IMR-90 (cell line): ENCODE measurements at regions not wholly inside any gene's neighbourhood (a gene's known extent, or its start where the extent isn't known, plus 50 kb on each side); places are given as distances from the start of the nearest gene placed in this dataset.

Experiments used
- ATAC-seq: fragments of 200-7000 bp; cut with Tn5 transposase; 2 replicates; pipeline ENCODE4 v1.9.1; 2020; ENCODE audit warnings: low read depth, mild to moderate bottlenecking, moderate library complexity
- BruUV-seq: library from RNA; stranded (reverse); fragments of 400-500 nt; replicated peaks from 2 replicates; lab custom pipeline; 2021; lab: Mats Ljungman, UMichigan
- CTCF ChIA-PET: fragments of 300-600 bp; formaldehyde crosslinking; extraction: SDS; loops from one replicate; lab custom pipeline; 2021; ENCODE audit warnings: antibody characterized with exemption; lab: Yijun Ruan, JAX
- POLR2A ChIA-PET: fragments of 300-600 bp; sonication (Branson Sonifier 250); formaldehyde crosslinking; loops from one replicate; lab custom pipeline; 2022; ENCODE audit warnings: antibody characterized with exemption; ENCODE audit not compliant: unreplicated experiment; lab: Charles Lee
- DNase-seq: peaks from one replicate; pipeline ENCODE4 v3.0.0; 2013
- H2AFZ ChIP-seq: replicated peaks from 2 replicates; pipeline ENCODE3; 2013; ENCODE audit warnings: low read length, mild to moderate bottlenecking; ENCODE audit not compliant: poor library complexity
- H2AK5ac ChIP-seq: 2 replicates; pipeline ENCODE4 v1.6.1; 2013; ENCODE audit warnings: low read depth, low read length, inconsistent platforms
- H2AK9ac ChIP-seq: replicated peaks from 2 replicates; pipeline ENCODE3; 2013; ENCODE audit warnings: mild to moderate bottlenecking, low read depth, low read length, moderate library complexity; ENCODE audit not compliant: poor library complexity
- H2BK120ac ChIP-seq: 2 replicates; pipeline ENCODE4 v1.6.1; 2013; ENCODE audit warnings: low read depth, low read length, inconsistent platforms
- H2BK15ac ChIP-seq: 3 replicates; pipeline ENCODE4 v1.6.1; 2013; ENCODE audit warnings: low read depth, low read length, inconsistent platforms
- H2BK20ac ChIP-seq: 2 replicates; pipeline ENCODE4 v1.6.1; 2013; ENCODE audit warnings: low read depth, mild to moderate bottlenecking, inconsistent platforms, low read length, moderate library complexity
- H2BK5ac ChIP-seq: 2 replicates; pipeline ENCODE4 v1.6.1; 2013; ENCODE audit warnings: mild to moderate bottlenecking, low read depth, low read length, inconsistent platforms; ENCODE audit not compliant: poor library complexity, severe bottlenecking
- H3K14ac ChIP-seq: replicated peaks from 2 replicates; pipeline ENCODE4 v1.6.1; 2013; ENCODE audit warnings: low read depth, low read length, inconsistent platforms
- H3K18ac ChIP-seq: 2 replicates; pipeline ENCODE4 v1.6.1; 2013; ENCODE audit warnings: low read depth, low read length, control low read depth
- H3K23ac ChIP-seq: 2 replicates; pipeline ENCODE4 v1.6.1; 2013; ENCODE audit warnings: low read depth, low read length, inconsistent platforms
- H3K27ac ChIP-seq: 2 replicates; pipeline ENCODE4 v1.5.1; 2013; ENCODE audit warnings: mild to moderate bottlenecking, control low read depth, low read length; ENCODE audit not compliant: insufficient read depth
- H3K27me3 ChIP-seq: 2 replicates; pipeline ENCODE4 v1.6.1; 2013; ENCODE audit warnings: low read length; ENCODE audit not compliant: control insufficient read depth, insufficient read depth
- H3K36me3 ChIP-seq: 2 replicates; pipeline ENCODE4 v1.6.1; 2013; ENCODE audit warnings: low read length, mixed read lengths; ENCODE audit not compliant: control insufficient read depth, insufficient read depth
- H3K4ac ChIP-seq: 2 replicates; pipeline ENCODE4 v1.6.1; 2013; ENCODE audit warnings: low read depth, low read length, inconsistent platforms
- H3K4me1 ChIP-seq: 2 replicates; pipeline ENCODE4 v1.6.1; 2013; ENCODE audit warnings: low read length, mixed read lengths; ENCODE audit not compliant: control insufficient read depth, insufficient read depth
- H3K4me2 ChIP-seq: 2 replicates; pipeline ENCODE4 v1.6.1; 2013; ENCODE audit warnings: low read depth, mild to moderate bottlenecking, control low read depth, low read length, moderate library complexity
- H3K4me3 ChIP-seq: 2 replicates; pipeline ENCODE4 v1.5.1; 2013; ENCODE audit warnings: low read depth, mild to moderate bottlenecking, control low read depth, low read length, moderate library complexity; ENCODE audit not compliant: insufficient read depth
- H3K56ac ChIP-seq: 2 replicates; pipeline ENCODE4 v1.6.1; 2013; ENCODE audit warnings: low read length, inconsistent platforms; ENCODE audit not compliant: insufficient read depth; ENCODE audit errors: extremely low read depth
- H3K79me1 ChIP-seq, 2 experiments: 2 replicates each; pipeline ENCODE4 v1.6.1; 2013; ENCODE audit warnings: low read length in 2 of 2, inconsistent platforms in 1 of 2, low read depth in 1 of 2
- H3K9ac ChIP-seq: 2 replicates; pipeline ENCODE4 v1.6.1; 2013; ENCODE audit warnings: low read depth, low read length, control low read depth
- H3K9me1 ChIP-seq: 2 replicates; pipeline ENCODE4 v1.6.1; 2013; ENCODE audit warnings: low read length, inconsistent platforms; ENCODE audit not compliant: insufficient read depth
- H3K9me3 ChIP-seq: 2 replicates; pipeline ENCODE4 v1.6.1; 2013; ENCODE audit warnings: low read length; ENCODE audit not compliant: control insufficient read depth, insufficient read depth
- H4K20me1 ChIP-seq: 2 replicates; pipeline ENCODE4 v1.6.1; 2013; ENCODE audit warnings: low read length, inconsistent platforms; ENCODE audit not compliant: insufficient read depth
- H4K5ac ChIP-seq: 2 replicates; pipeline ENCODE4 v1.6.1; 2013; ENCODE audit warnings: mild to moderate bottlenecking, low read depth, low read length, control low read depth
- H4K8ac ChIP-seq, 2 experiments: 2 replicates each; pipeline ENCODE4 v1.6.1; 2013; ENCODE audit warnings: low read depth in 2 of 2, low read length in 2 of 2, control low read depth in 1 of 2, inconsistent platforms in 1 of 2
- H4K91ac ChIP-seq: 2 replicates; pipeline ENCODE4 v1.6.1; 2013; ENCODE audit warnings: low read depth, low read length, inconsistent platforms; ENCODE audit not compliant: insufficient read depth
- BHLHE40 ChIP-seq: fragments of 150-350 bp; IDR thresholded peaks from 2 replicates; pipeline ENCODE4 v1.6.1; 2016; ENCODE audit warnings: mild to moderate bottlenecking, low read depth, low read length
- CHD1 ChIP-seq: IDR thresholded peaks from 2 replicates; pipeline ENCODE4 v1.6.1; 2012; ENCODE audit warnings: low read depth, low read length, improper control_type of control experiment
- CTCF ChIP-seq: conservative IDR thresholded peaks from 2 replicates; pipeline ENCODE4 v1.5.1; 2012; ENCODE audit warnings: mild to moderate bottlenecking, low read depth, low read length, improper control_type of control experiment
- ELK1 ChIP-seq: fragments of 150-350 bp; IDR thresholded peaks from 2 replicates; pipeline ENCODE4 v1.6.1; 2016; ENCODE audit warnings: low read depth, mild to moderate bottlenecking, low read length, moderate library complexity, borderline replicate concordance
- FOS ChIP-seq: fragments of 150-350 bp; IDR thresholded peaks from 2 replicates; pipeline ENCODE4 v1.6.1; 2016; ENCODE audit warnings: low read depth, low read length
- MAFK ChIP-seq: IDR thresholded peaks from 2 replicates; pipeline ENCODE4 v1.6.1; 2012; ENCODE audit warnings: low read depth, low read length, improper control_type of control experiment
- MAZ ChIP-seq: IDR thresholded peaks from 2 replicates; pipeline ENCODE4 v1.6.1; 2012; ENCODE audit warnings: low read depth, mild to moderate bottlenecking, low read length, improper control_type of control experiment, moderate library complexity, borderline replicate concordance
- POLR2A ChIP-seq: IDR thresholded peaks from 2 replicates; pipeline ENCODE4 v1.6.1; 2012; ENCODE audit warnings: mild to moderate bottlenecking, low read depth, low read length
- RCOR1 ChIP-seq: IDR thresholded peaks from 2 replicates; pipeline ENCODE4 v1.6.1; 2012; ENCODE audit warnings: mild to moderate bottlenecking, low read length, improper control_type of control experiment; ENCODE audit not compliant: insufficient replicate concordance
- WGBS, 2 experiments: methylation state at CpG; one replicate each; pipeline versions ENCODE4 v1.1.5 to v1.1.7; 2013; ENCODE audit warnings: missing lambda C conversion rate in 2 of 2; ENCODE audit not compliant: insufficient read length in 1 of 2; ENCODE audit errors: extremely low coverage in 2 of 2; 5-methylcytosine and 5-hydroxymethylcytosine counted together
- dilution Hi-C: fragments of 300-500 bp; cut with HindIII; formaldehyde crosslinking; loops from one replicate; pipeline ENCODE4 v1.14.3; 2018; ENCODE audit warnings: low sequenced_read_pairs; ENCODE audit not compliant: unreplicated experiment
- in situ Hi-C: fragments of 300-500 bp; cut with MboI; formaldehyde crosslinking; loops from 3 replicates; pipeline ENCODE4 v1.14.3; 2019; ENCODE audit warnings: low sequenced_read_pairs, inconsistent platforms, mixed read lengths
- intact Hi-C: fragments of 100-400 bp; cut with micrococcal nuclease; formaldehyde crosslinking; loops from 2 replicates; pipeline ENCODE4 v1.10.0; 2022

DNA sequence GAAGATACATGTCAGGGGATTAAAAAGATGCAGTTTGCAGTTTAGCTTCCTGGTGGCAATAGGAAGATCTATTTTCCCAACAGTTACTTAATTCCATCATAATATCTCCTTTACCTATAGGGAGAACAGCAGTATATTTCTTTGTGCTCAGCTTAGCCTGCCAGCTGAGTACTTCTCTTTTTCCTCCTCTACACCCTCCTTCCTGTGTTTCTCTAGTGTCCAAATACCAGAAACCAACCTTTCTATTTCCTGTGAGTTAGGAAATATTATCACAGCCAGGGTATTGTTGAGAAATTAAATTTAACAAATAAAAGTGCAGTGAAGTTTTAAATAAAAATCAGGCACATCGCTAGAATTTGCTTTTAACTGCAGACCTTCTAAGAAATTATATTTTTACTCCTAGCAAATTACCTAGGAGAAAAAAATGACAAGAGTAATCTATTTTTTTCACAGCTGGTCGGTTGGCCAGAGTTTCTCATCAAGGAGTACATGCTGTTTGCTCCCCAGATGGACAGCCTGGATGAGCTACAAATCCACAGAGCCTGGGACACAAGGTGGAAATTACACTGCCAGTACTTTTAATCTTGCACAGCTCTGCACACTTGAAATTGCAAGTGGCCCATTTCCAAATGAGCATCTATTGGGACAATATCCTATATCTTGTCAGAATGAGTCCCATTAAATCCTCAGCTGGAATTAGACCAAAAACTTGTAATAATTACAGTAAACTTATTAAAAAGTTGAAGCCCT, 185.2 kb upstream of the CFAP20DC start:
- no peak overlapping the region for H4K5ac ChIP-seq
- intact Hi-C loops: no loop called here
- H2AFZ ChIP-seq: no peak overlapping the region
- peaks cover 5% of the 10 kb centered on the region; the same call in 1 of the 2 replicates for H3K4me1 ChIP-seq
- DNase-seq (no peak), ATAC-seq (no peak)
- no peak for TF ChIP-seq FOS
- TF ChIP-seq POLR2A: no peak
- no peak for TF ChIP-seq BHLHE40
- TF ChIP-seq ELK1: no peak
- no peak for TF ChIP-seq CTCF
- no peak for TF ChIP-seq RCOR1
- no peak for TF ChIP-seq MAZ
- TF ChIP-seq CHD1: no peak
- no peak for TF ChIP-seq MAFK
- H4K8ac ChIP-seq: no peak overlapping the region
- H4K20me1 ChIP-seq: no peaks in the 10 kb centered on the region
- dilution Hi-C loops: no loop called here
- no CpG with 5 or more reads among the region's 2 CpGs for WGBS, 2 experiments
- no peak overlapping the region for H3K14ac ChIP-seq
- no peak overlapping the region for H3K23ac ChIP-seq
- H2BK120ac ChIP-seq: no peak overlapping the region
- no peak overlapping the region for H2BK5ac ChIP-seq
- no peak overlapping the region for H3K9ac ChIP-seq
- H4K91ac ChIP-seq: no peak overlapping the region
- CTCF ChIA-PET: interaction anchor here (0.5 to 0.9 kb wide), 4 partner anchors 12 to 240 kb away, joined by 3 to 8 read pairs (median 4); no protein-coding TSS in a partner anchor
- no peak overlapping the region for H2AK9ac ChIP-seq
- POLR2A ChIA-PET: no interaction called here
- no peak overlapping the region for H3K4ac ChIP-seq
- no peak overlapping the region for H3K4me3 ChIP-seq
- H2AK5ac ChIP-seq: no peak overlapping the region
- no peak overlapping the region for H3K18ac ChIP-seq
- no peaks in the 10 kb centered on the region for H3K27me3 ChIP-seq
- H2BK20ac ChIP-seq: no peak overlapping the region
- H3K36me3 ChIP-seq: no peaks in the 10 kb centered on the region
- H3K4me2 ChIP-seq: no peak overlapping the region
- H3K9me1 ChIP-seq: peaks cover 4% of the 10 kb centered on the region; the same call in 1 of the 2 replicates
- in situ Hi-C loops: no loop called here
- H3K79me1 ChIP-seq: no peaks in the 10 kb centered on the region
- no peak overlapping the region for H3K56ac ChIP-seq
- H3K27ac ChIP-seq: no peak overlapping the region
- no peak overlapping the region for H2BK15ac ChIP-seq
- H3K9me3 ChIP-seq: no peaks in the 10 kb centered on the region; the same call in 1 of the 2 replicates
- no TSS peak for BruUV-seq
